HG02588 (cell line): ENCODE measurements at regions not wholly inside any gene's neighbourhood (a gene's known extent, or its start where the extent isn't known, plus 50 kb on each side); places are given as distances from the start of the nearest gene placed in this dataset.

Source experiments
- ATAC-seq: cut with Tn5 transposase; IDR thresholded peaks from one replicate; pipeline ENCODE4 v1.9.1; 2021; ENCODE audit warnings: mild to moderate bottlenecking, moderate library complexity; ENCODE audit not compliant: unreplicated experiment

GRCh38 chr10:65292551-65292950 is 1633.3 kb upstream of the LRRTM3 start:
- no peak for ATAC-seq

- ATAC-seq: no peak
Measured at GRCh38 chr10:65294329-65294728, 1631.5 kb upstream of the LRRTM3 start.

- ATAC-seq: no peak
Measured at GRCh38 chr10:65301181-65301580, 1624.7 kb upstream of the LRRTM3 start.

- ATAC-seq: no peak
Measured at GRCh38 chr10:65306201-65306600, 1619.6 kb upstream of the LRRTM3 start.

GRCh38 chr10:65312876-65313275 is 1613.0 kb upstream of the LRRTM3 start:
- no peak for ATAC-seq

GRCh38 chr10:65313406-65313805 is 1612.4 kb upstream of the LRRTM3 start:
- ATAC-seq: no peak

GRCh38 chr10:65314253-65314652 is 1611.6 kb upstream of the LRRTM3 start:
- no peak for ATAC-seq

GRCh38 chr10:65319493-65319892 is 1606.3 kb upstream of the LRRTM3 start:
- ATAC-seq: no peak

GRCh38 chr10:65320236-65321026 is 1605.4 kb upstream of the LRRTM3 start:
- ATAC-seq: no peak

- ATAC-seq: no peak
Measured at GRCh38 chr10:65323802-65324201, 1602.0 kb upstream of the LRRTM3 start.

- ATAC-seq: no peak
Measured at GRCh38 chr10:65325913-65326312, 1599.9 kb upstream of the LRRTM3 start.

- ATAC-seq: no peak
Measured at GRCh38 chr10:65328486-65328885, 1597.3 kb upstream of the LRRTM3 start.

- ATAC-seq: no peak
Measured at GRCh38 chr10:65335311-65335710, 1590.5 kb upstream of the LRRTM3 start.

- ATAC-seq: no peak
Measured at GRCh38 chr10:65340340-65340739, 1585.5 kb upstream of the LRRTM3 start.

GRCh38 chr10:65341323-65341925 is 1584.4 kb upstream of the LRRTM3 start:
- ATAC-seq: no peak

GRCh38 chr10:65342245-65342644 is 1583.6 kb upstream of the LRRTM3 start:
- ATAC-seq: no peak

GRCh38 chr10:65346466-65346865 is 1579.4 kb upstream of the LRRTM3 start:
- no peak for ATAC-seq

- ATAC-seq: no peak
Measured at GRCh38 chr10:65348637-65349036, 1577.2 kb upstream of the LRRTM3 start.

- no peak for ATAC-seq
Measured at GRCh38 chr10:65350611-65351010, 1575.2 kb upstream of the LRRTM3 start.

- no peak for ATAC-seq
Measured at GRCh38 chr10:65355141-65355680, 1570.6 kb upstream of the LRRTM3 start.

GRCh38 chr10:65358565-65358964 is 1567.3 kb upstream of the LRRTM3 start:
- no peak for ATAC-seq

- no peak for ATAC-seq
Measured at GRCh38 chr10:65360497-65360896, 1565.3 kb upstream of the LRRTM3 start.
